Neural cell (in vitro differentiated cells): ENCODE measurements at regions not wholly inside any gene's neighbourhood (a gene's known extent, or its start where the extent isn't known, plus 50 kb on each side); places are given as distances from the start of the nearest gene placed in this dataset.

Experiments
- H2AFZ ChIP-seq: fragments of 200-600, 300-800 bp; sonication (generic), shearing (Covaris generic); 2 replicates; pipeline ENCODE4 v1.6.0; 2014; ENCODE audit warnings: low read depth, mild to moderate bottlenecking, antibody characterized with exemption, low read length, moderate library complexity
- H3F3A ChIP-seq: fragments of 200-600 bp; shearing (Covaris generic); 2 replicates; pipeline ENCODE4 v1.6.1; 2016; ENCODE audit warnings: mild to moderate bottlenecking, moderate library complexity, mixed read lengths, antibody characterized with exemption, low read length; ENCODE audit not compliant: insufficient read depth, poor library complexity, severe bottlenecking
- H3K27ac ChIP-seq: fragments of 200-600, 300-800 bp; sonication (generic), shearing (Covaris generic); 2 replicates; pipeline ENCODE4 v1.5.1; 2014; ENCODE audit warnings: mild to moderate bottlenecking, low read length, moderate library complexity
- H3K27me3 ChIP-seq: fragments of 300-800, 200-600 bp; sonication (generic), shearing (Covaris generic); 2 replicates; pipeline ENCODE4 v1.6.0; 2014; ENCODE audit warnings: mild to moderate bottlenecking, low read depth, low read length, moderate library complexity; ENCODE audit not compliant: insufficient read depth
- H3K36me3 ChIP-seq: fragments of 300-800, 200-600 bp; sonication (generic), shearing (Covaris generic); 2 replicates; pipeline ENCODE4 v1.5.1; 2014; ENCODE audit warnings: mild to moderate bottlenecking, antibody characterized with exemption, low read length, moderate library complexity; ENCODE audit not compliant: insufficient read depth
- H3K4me2 ChIP-seq: fragments of 300-800, 200-600 bp; sonication (generic), shearing (Covaris generic); 2 replicates; pipeline ENCODE4 v1.6.0; 2014; ENCODE audit warnings: mild to moderate bottlenecking, low read length
- H3K4me3 ChIP-seq: fragments of 300-800, 200-600 bp; sonication (generic), shearing (Covaris generic); 2 replicates; pipeline ENCODE4 v1.5.1; 2014; ENCODE audit warnings: mild to moderate bottlenecking, low read length, moderate library complexity
- H3K79me2 ChIP-seq: fragments of 200-600 bp; shearing (Covaris generic); replicated peaks from 2 replicates; pipeline ENCODE4 v1.6.0; 2014; ENCODE audit warnings: mild to moderate bottlenecking, low read length, moderate library complexity; ENCODE audit not compliant: insufficient read depth
- H3K9ac ChIP-seq: fragments of 300-800, 200-600 bp; sonication (generic), shearing (Covaris generic); 2 replicates; pipeline ENCODE4 v1.6.1; 2016; ENCODE audit warnings: mild to moderate bottlenecking, low read length, mixed read lengths
- H3K9me2 ChIP-seq: fragments of 200-600 bp; shearing (Covaris generic); 2 replicates; pipeline ENCODE4 v1.6.1; 2016; ENCODE audit warnings: mild to moderate bottlenecking, low read length, mixed read lengths; ENCODE audit not compliant: insufficient read depth
- H3K9me3 ChIP-seq: fragments of 200-600, 300-800 bp; sonication (generic), shearing (Covaris generic); 2 replicates; pipeline ENCODE4 v1.6.1; 2016; ENCODE audit warnings: mild to moderate bottlenecking, mixed run types, low read length, moderate library complexity, mixed read lengths
- H4K20me1 ChIP-seq: fragments of 200-600 bp; shearing (Covaris generic); 2 replicates; pipeline ENCODE4 v1.6.1; 2016; ENCODE audit warnings: mild to moderate bottlenecking, mixed run types; ENCODE audit not compliant: insufficient read depth
- EP300 ChIP-seq: fragments of 450-650 bp; conservative IDR thresholded peaks from 2 replicates; pipeline ENCODE4 v1.6.1; 2014; ENCODE audit warnings: antibody characterized with exemption, mild to moderate bottlenecking, moderate library complexity; ENCODE audit not compliant: poor library complexity, severe bottlenecking
- EZH2 ChIP-seq: fragments of 200-600, 300-800 bp; shearing (Covaris generic), sonication (generic); IDR thresholded peaks from 2 replicates; pipeline ENCODE4 v1.6.1; 2014; ENCODE audit warnings: antibody characterized with exemption, low read length, borderline replicate concordance, mild to moderate bottlenecking; ENCODE audit not compliant: insufficient read depth, poor library complexity, severe bottlenecking
- MXI1 ChIP-seq: fragments of 450-650 bp; conservative IDR thresholded peaks from 2 replicates; pipeline ENCODE4 v1.6.1; 2014; ENCODE audit warnings: antibody characterized with exemption, mild to moderate bottlenecking; ENCODE audit not compliant: poor library complexity, severe bottlenecking
- POLR2AphosphoS5 ChIP-seq: IDR thresholded peaks from 2 replicates; pipeline ENCODE4 v1.6.1; 2012
- RAD21 ChIP-seq: fragments of 450-650 bp; conservative IDR thresholded peaks from 2 replicates; pipeline ENCODE4 v1.6.1; 2014; ENCODE audit warnings: antibody characterized with exemption, mild to moderate bottlenecking, moderate library complexity
- SMC3 ChIP-seq: fragments of 450-650 bp; conservative IDR thresholded peaks from 2 replicates; pipeline ENCODE4 v1.6.1; 2014; ENCODE audit warnings: antibody characterized with exemption, mild to moderate bottlenecking, moderate library complexity; ENCODE audit not compliant: poor library complexity
- TAF1 ChIP-seq: IDR thresholded peaks from 2 replicates; pipeline ENCODE4 v1.6.1; 2012; ENCODE audit warnings: low read depth
- TF ChIP-seq, protein P1 (sequence below): IDR thresholded peaks from 2 replicates; pipeline ENCODE4 v1.6.1; 2012; ENCODE audit warnings: borderline replicate concordance
- TF ChIP-seq, protein P2 (sequence below): fragments of 450-650 bp; IDR thresholded peaks from 2 replicates; pipeline ENCODE4 v1.5.1; 2014; ENCODE audit warnings: antibody characterized with exemption, mild to moderate bottlenecking, moderate library complexity; ENCODE audit not compliant: poor library complexity, severe bottlenecking

GRCh38 chr1:83033682-83034081 lies 965.2 kb downstream of the TTLL7 start:
- Histone ChIP-seq H3K9me2 (no peaks in the 10 kb centered on the region), H3K36me3 (no peaks in the 10 kb centered on the region), H3K4me3 (no peak overlapping the region), H2AFZ (no peak overlapping the region), H3K79me2 (no peaks in the 10 kb centered on the region), H3F3A (no peaks in the 10 kb centered on the region), H3K27ac (no peak overlapping the region), H3K9ac (no peak overlapping the region), H4K20me1 (no peaks in the 10 kb centered on the region), H3K9me3 (no peaks in the 10 kb centered on the region), H3K27me3 (no peaks in the 10 kb centered on the region), H3K4me2 (no peak overlapping the region)
- TF ChIP-seq EZH2: no peak
- TF ChIP-seq TAF1: no peak
- TF ChIP-seq POLR2AphosphoS5: no peak
- TF ChIP-seq, protein P1, sequence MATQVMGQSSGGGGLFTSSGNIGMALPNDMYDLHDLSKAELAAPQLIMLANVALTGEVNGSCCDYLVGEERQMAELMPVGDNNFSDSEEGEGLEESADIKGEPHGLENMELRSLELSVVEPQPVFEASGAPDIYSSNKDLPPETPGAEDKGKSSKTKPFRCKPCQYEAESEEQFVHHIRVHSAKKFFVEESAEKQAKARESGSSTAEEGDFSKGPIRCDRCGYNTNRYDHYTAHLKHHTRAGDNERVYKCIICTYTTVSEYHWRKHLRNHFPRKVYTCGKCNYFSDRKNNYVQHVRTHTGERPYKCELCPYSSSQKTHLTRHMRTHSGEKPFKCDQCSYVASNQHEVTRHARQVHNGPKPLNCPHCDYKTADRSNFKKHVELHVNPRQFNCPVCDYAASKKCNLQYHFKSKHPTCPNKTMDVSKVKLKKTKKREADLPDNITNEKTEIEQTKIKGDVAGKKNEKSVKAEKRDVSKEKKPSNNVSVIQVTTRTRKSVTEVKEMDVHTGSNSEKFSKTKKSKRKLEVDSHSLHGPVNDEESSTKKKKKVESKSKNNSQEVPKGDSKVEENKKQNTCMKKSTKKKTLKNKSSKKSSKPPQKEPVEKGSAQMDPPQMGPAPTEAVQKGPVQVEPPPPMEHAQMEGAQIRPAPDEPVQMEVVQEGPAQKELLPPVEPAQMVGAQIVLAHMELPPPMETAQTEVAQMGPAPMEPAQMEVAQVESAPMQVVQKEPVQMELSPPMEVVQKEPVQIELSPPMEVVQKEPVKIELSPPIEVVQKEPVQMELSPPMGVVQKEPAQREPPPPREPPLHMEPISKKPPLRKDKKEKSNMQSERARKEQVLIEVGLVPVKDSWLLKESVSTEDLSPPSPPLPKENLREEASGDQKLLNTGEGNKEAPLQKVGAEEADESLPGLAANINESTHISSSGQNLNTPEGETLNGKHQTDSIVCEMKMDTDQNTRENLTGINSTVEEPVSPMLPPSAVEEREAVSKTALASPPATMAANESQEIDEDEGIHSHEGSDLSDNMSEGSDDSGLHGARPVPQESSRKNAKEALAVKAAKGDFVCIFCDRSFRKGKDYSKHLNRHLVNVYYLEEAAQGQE: no peak
- no peak for TF ChIP-seq EP300
- TF ChIP-seq RAD21: no peak
- TF ChIP-seq, protein P2, sequence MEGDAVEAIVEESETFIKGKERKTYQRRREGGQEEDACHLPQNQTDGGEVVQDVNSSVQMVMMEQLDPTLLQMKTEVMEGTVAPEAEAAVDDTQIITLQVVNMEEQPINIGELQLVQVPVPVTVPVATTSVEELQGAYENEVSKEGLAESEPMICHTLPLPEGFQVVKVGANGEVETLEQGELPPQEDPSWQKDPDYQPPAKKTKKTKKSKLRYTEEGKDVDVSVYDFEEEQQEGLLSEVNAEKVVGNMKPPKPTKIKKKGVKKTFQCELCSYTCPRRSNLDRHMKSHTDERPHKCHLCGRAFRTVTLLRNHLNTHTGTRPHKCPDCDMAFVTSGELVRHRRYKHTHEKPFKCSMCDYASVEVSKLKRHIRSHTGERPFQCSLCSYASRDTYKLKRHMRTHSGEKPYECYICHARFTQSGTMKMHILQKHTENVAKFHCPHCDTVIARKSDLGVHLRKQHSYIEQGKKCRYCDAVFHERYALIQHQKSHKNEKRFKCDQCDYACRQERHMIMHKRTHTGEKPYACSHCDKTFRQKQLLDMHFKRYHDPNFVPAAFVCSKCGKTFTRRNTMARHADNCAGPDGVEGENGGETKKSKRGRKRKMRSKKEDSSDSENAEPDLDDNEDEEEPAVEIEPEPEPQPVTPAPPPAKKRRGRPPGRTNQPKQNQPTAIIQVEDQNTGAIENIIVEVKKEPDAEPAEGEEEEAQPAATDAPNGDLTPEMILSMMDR: no peak
- TF ChIP-seq MXI1: no peak
- no peak for TF ChIP-seq SMC3

DNA sequence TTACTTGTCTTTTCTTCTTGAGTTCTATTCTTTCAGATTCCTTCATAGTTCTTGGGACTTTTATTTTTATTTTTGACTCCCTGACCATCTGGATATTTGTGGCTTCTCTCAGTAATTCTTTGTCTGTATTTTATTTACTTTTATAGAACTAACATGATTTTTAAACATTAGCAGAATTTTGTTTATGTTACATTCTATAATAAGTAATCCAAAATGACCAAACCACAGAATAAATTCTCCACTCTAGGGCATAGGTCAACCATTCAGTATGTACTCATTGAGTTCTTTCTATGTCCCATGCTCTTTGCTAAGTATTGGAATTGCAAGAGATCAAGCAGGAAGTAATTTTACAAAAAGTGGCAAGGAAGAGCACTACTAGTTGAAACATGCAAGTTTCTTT lies 969.0 kb downstream of the TTLL7 start:
- H3K4me3 ChIP-seq: no peak overlapping the region
- H3K4me2 ChIP-seq: no peak overlapping the region
- no peak overlapping the region for H3K27ac ChIP-seq
- no peaks in the 10 kb centered on the region for H3K27me3 ChIP-seq
- H2AFZ ChIP-seq: no peak overlapping the region
- no peaks in the 10 kb centered on the region for H3K9me3 ChIP-seq
- H3K79me2 ChIP-seq: no peaks in the 10 kb centered on the region
- no peaks in the 10 kb centered on the region for H3K9me2 ChIP-seq
- no peaks in the 10 kb centered on the region for H4K20me1 ChIP-seq
- no peaks in the 10 kb centered on the region for H3F3A ChIP-seq
- H3K9ac ChIP-seq: no peak overlapping the region
- TF ChIP-seq TAF1: no peak
- no peak for TF ChIP-seq MXI1
- TF ChIP-seq POLR2AphosphoS5: no peak
- no peak for TF ChIP-seq EP300
- TF ChIP-seq, protein P1: no peak
- no peak for TF ChIP-seq SMC3
- TF ChIP-seq, protein P2: no peak
- TF ChIP-seq EZH2: no peak
- TF ChIP-seq RAD21: no peak
- no peaks in the 10 kb centered on the region for H3K36me3 ChIP-seq
